WERI-Rb-1 (cell line): ENCODE measurements at regions not wholly inside any gene's neighbourhood (a gene's known extent, or its start where the extent isn't known, plus 50 kb on each side); places are given as distances from the start of the nearest gene placed in this dataset.

ENCODE experiments used
- DNase-seq: peaks from one replicate; pipeline ENCODE4 v3.0.0-alpha.2; 2020
- H3K27ac ChIP-seq: fragments of 250-450 bp; sonication (Bioruptor Pico); 2 replicates; pipeline ENCODE4 v1.5.1; 2020; ENCODE audit warnings: mild to moderate bottlenecking, moderate library complexity
- H3K27me3 ChIP-seq: fragments of 250-450 bp; sonication (Bioruptor Pico); 2 replicates; pipeline ENCODE4 v1.5.1; 2021; ENCODE audit warnings: mild to moderate bottlenecking, low read depth, moderate library complexity; ENCODE audit not compliant: insufficient read depth, severe bottlenecking
- H3K36me3 ChIP-seq: fragments of 250-450 bp; sonication (Bioruptor Pico); 2 replicates; pipeline ENCODE4 v1.5.1; 2020; ENCODE audit warnings: mild to moderate bottlenecking, moderate library complexity
- H3K4me3 ChIP-seq: 2 replicates; pipeline ENCODE4 v1.5.1; 2011; ENCODE audit warnings: low read depth, mild to moderate bottlenecking, control low read depth, low read length
- H3K9me3 ChIP-seq: fragments of 250-450 bp; sonication (Bioruptor Pico); 2 replicates; pipeline ENCODE4 v1.5.1; 2021; ENCODE audit warnings: mild to moderate bottlenecking, moderate library complexity; ENCODE audit not compliant: severe bottlenecking
- CTCF ChIP-seq: IDR thresholded peaks from 2 replicates; pipeline ENCODE4 v1.5.1; 2011; ENCODE audit warnings: low read depth, mild to moderate bottlenecking, control low read depth, inconsistent platforms, low read length

- H3K36me3 ChIP-seq = no peaks in the 10 kb centered on the region
- no peak overlapping the region for H3K4me3 ChIP-seq
- H3K27ac ChIP-seq = no peak overlapping the region
- H3K27me3 ChIP-seq = no peaks in the 10 kb centered on the region
- no peak for DNase-seq
- peaks cover 8% of the 10 kb centered on the region for H3K9me3 ChIP-seq
- TF ChIP-seq CTCF = no peak
Measured at GRCh38 chr2:8132879-8133278, 549.0 kb upstream of the ID2 start.

- H3K4me3 ChIP-seq = no peak overlapping the region
- TF ChIP-seq CTCF = peak; percentile 25; the same call in 1 of the 2 replicates
Measured at GRCh38 chr2:8133363-8133762, 548.5 kb upstream of the ID2 start.

GRCh38 chr2:8133913-8134472 is 547.9 kb upstream of the ID2 start:
- TF ChIP-seq CTCF = no peak
- H3K27ac ChIP-seq = no peak overlapping the region
- H3K27me3 ChIP-seq = no peaks in the 10 kb centered on the region
- no peak overlapping the region for H3K4me3 ChIP-seq
- H3K9me3 ChIP-seq = peaks cover 8% of the 10 kb centered on the region
- no peaks in the 10 kb centered on the region for H3K36me3 ChIP-seq
- no peak for DNase-seq

More at GRCh38 chr2:8133363-8133762, 548.5 kb upstream of the ID2 start:
- H3K27ac ChIP-seq = no peak overlapping the region
- H3K27me3 ChIP-seq = no peaks in the 10 kb centered on the region
- no peak for DNase-seq
- H3K36me3 ChIP-seq = no peaks in the 10 kb centered on the region
- H3K9me3 ChIP-seq = peaks cover 8% of the 10 kb centered on the region

- no peak for DNase-seq
- Histone ChIP-seq H3K4me3 (no peak overlapping the region), H3K27me3 (no peaks in the 10 kb centered on the region), H3K9me3 (peaks cover 8% of the 10 kb centered on the region), H3K36me3 (no peaks in the 10 kb centered on the region), H3K27ac (no peak overlapping the region)
- TF ChIP-seq CTCF = no peak
Measured at GRCh38 chr2:8134473-8134932, 547.4 kb upstream of the ID2 start.

GRCh38 chr2:8134985-8135682 is 546.7 kb upstream of the ID2 start:
- no peak for TF ChIP-seq CTCF
- DNase-seq = no peak
- Histone ChIP-seq H3K27ac (no peak overlapping the region), H3K4me3 (no peak overlapping the region), H3K9me3 (peaks cover 8% of the 10 kb centered on the region), H3K27me3 (no peaks in the 10 kb centered on the region), H3K36me3 (no peaks in the 10 kb centered on the region)
